HepG2 (cell line): ENCODE measurements at regions not wholly inside any gene's neighbourhood (a gene's known extent, or its start where the extent isn't known, plus 50 kb on each side); places are given as distances from the start of the nearest gene placed in this dataset.

ENCODE experiments used
- ARID4A ChIP-seq: sonication (generic); formaldehyde crosslinking; IDR thresholded peaks from 2 replicates; pipeline ENCODE4 v1.5.0; 2020; ENCODE audit warnings: mild to moderate bottlenecking, missing genetic modification reagents, borderline replicate concordance
- BATF2 ChIP-seq: sonication (generic); formaldehyde crosslinking; IDR thresholded peaks from 2 replicates; pipeline ENCODE4 v1.8.0; 2022; ENCODE audit warnings: mild to moderate bottlenecking, missing genetic modification reagents, moderate library complexity
- CBX2 ChIP-seq, 2 experiments: fragments of 200-600 bp in 1 of 2; sonication (generic); formaldehyde crosslinking in 1 of 2; IDR thresholded peaks; 2 replicates each; pipeline versions ENCODE4 v1.7.0 to v1.8.1; 2018 to 2022; ENCODE audit warnings: low read depth in 2 of 2, low read length in 1 of 2, mild to moderate bottlenecking in 1 of 2, missing genetic modification reagents in 1 of 2
- DMAP1 ChIP-seq: IDR thresholded peaks from 2 replicates; pipeline ENCODE4 v1.6.1; 2016
- ERF ChIP-seq: IDR thresholded peaks from 2 replicates; pipeline ENCODE4 v1.6.1; 2018; ENCODE audit warnings: missing biosample characterization, missing genetic modification reagents
- FOSL1 ChIP-seq: sonication (generic); formaldehyde crosslinking; IDR thresholded peaks from 2 replicates; pipeline ENCODE4 v1.9.0; 2021; ENCODE audit warnings: missing genetic modification reagents, borderline replicate concordance
- FOXO1 ChIP-seq: sonication (generic); formaldehyde crosslinking; IDR thresholded peaks from 2 replicates; pipeline ENCODE4 v1.4.0; 2020; ENCODE audit warnings: missing genetic modification reagents
- GZF1 ChIP-seq: sonication (generic); formaldehyde crosslinking; IDR thresholded peaks from 2 replicates; pipeline ENCODE4 v1.5.1; 2020; ENCODE audit warnings: mild to moderate bottlenecking, missing genetic modification reagents
- JUN ChIP-seq: sonication (generic); formaldehyde crosslinking; IDR thresholded peaks from 2 replicates; pipeline ENCODE4 v1.4.0; 2020; ENCODE audit warnings: mild to moderate bottlenecking, missing genetic modification reagents
- KLF9 ChIP-seq: IDR thresholded peaks from 2 replicates; pipeline ENCODE4 v1.6.1; 2016; ENCODE audit warnings: low read depth
- MAF1 ChIP-seq: sonication (generic); formaldehyde crosslinking; IDR thresholded peaks from 2 replicates; pipeline ENCODE4 v1.5.0; 2020; ENCODE audit warnings: missing genetic modification reagents, borderline replicate concordance
- MAX ChIP-seq: IDR thresholded peaks from 2 replicates; pipeline ENCODE4 v1.6.1; 2012; ENCODE audit warnings: inconsistent platforms
- SOX13 ChIP-seq, 3 experiments: fragments of 450-650 bp in 1 of 3; sonication (generic) in 1 of 3; formaldehyde crosslinking in 1 of 3; IDR thresholded peaks in 2 of 3; conservative IDR thresholded peaks in 1 of 3; 2 replicates each; pipeline versions ENCODE4 v1.5.0 to v1.6.1; 2016 to 2020; ENCODE audit warnings: antibody characterized with exemption in 1 of 3, mild to moderate bottlenecking in 1 of 3, missing compliant biosample characterization in 1 of 3, missing genetic modification reagents in 1 of 3, moderate library complexity in 1 of 3
- SSRP1 ChIP-seq: IDR thresholded peaks from 2 replicates; pipeline ENCODE4 v1.6.1; 2016; ENCODE audit warnings: control low read depth
- THRA ChIP-seq: sonication (generic); formaldehyde crosslinking; IDR thresholded peaks from 2 replicates; pipeline ENCODE4 v1.4.0; 2020; ENCODE audit warnings: missing genetic modification reagents, borderline replicate concordance
- TSC22D2 ChIP-seq: sonication (generic); formaldehyde crosslinking; IDR thresholded peaks from 2 replicates; pipeline ENCODE4 v1.5.1; 2020; ENCODE audit warnings: missing genetic modification reagents, mild to moderate bottlenecking, borderline replicate concordance
- ZGPAT ChIP-seq: IDR thresholded peaks from 2 replicates; pipeline ENCODE4 v1.6.1; 2016; ENCODE audit warnings: mild to moderate bottlenecking
- ZNF292 ChIP-seq: sonication (generic); formaldehyde crosslinking; IDR thresholded peaks from 2 replicates; pipeline ENCODE4 v1.8.1; 2022; ENCODE audit warnings: mild to moderate bottlenecking, low read depth, missing genetic modification reagents, borderline replicate concordance
- ZNF597 ChIP-seq: sonication (generic); formaldehyde crosslinking; IDR thresholded peaks from 2 replicates; pipeline ENCODE4 v1.5.0; 2020; ENCODE audit warnings: missing genetic modification reagents

- TF ChIP-seq ZGPAT (CRISPR knock-in tag): no peak
- no peak for TF ChIP-seq TSC22D2 (CRISPR knock-in tag)
- TF ChIP-seq BATF2: no peak
- TF ChIP-seq JUN (CRISPR knock-in tag): no peak
- peak; percentile 33; the same call in 1 of the 2 replicates for TF ChIP-seq ERF (CRISPR knock-in tag)
- no peak for TF ChIP-seq ZNF597 (CRISPR knock-in tag)
- TF ChIP-seq ZNF292 (CRISPR knock-in tag): no peak
- no peak for TF ChIP-seq SOX13 (IDR thresholded peaks at IDR 0.05)
- TF ChIP-seq SOX13 (CRISPR knock-in tag; conservative IDR thresholded peaks at IDR 0.05 in 1 of 2, IDR thresholded peaks at IDR 0.05 in 1 of 2): peak in 1 of 2 experiments; percentile 34; a peak in 1 of 4 replicates
- TF ChIP-seq FOXO1 (CRISPR knock-in tag): no peak
- no peak for TF ChIP-seq KLF9 (CRISPR knock-in tag)
- TF ChIP-seq SSRP1 (CRISPR knock-in tag): no peak
- TF ChIP-seq CBX2 (IDR thresholded peaks at IDR 0.05; ENCODE audit: low read depth, low read length): no peak
- no peak for TF ChIP-seq CBX2 (CRISPR knock-in tag; IDR thresholded peaks at IDR 0.05; ENCODE audit: low read depth)
- TF ChIP-seq MAF1 (CRISPR knock-in tag): no peak
- peak; percentile 40; the same call in 1 of the 2 replicates for TF ChIP-seq THRA (CRISPR knock-in tag)
- no peak for TF ChIP-seq GZF1
- no peak for TF ChIP-seq FOSL1
- TF ChIP-seq DMAP1: no peak
- TF ChIP-seq MAX: no peak
- no peak for TF ChIP-seq ARID4A (CRISPR knock-in tag)
Measured at GRCh38 chr16:72467157-72467759, 295.3 kb upstream of the PMFBP1 start (continued).
